ENCODE measurements at regions not wholly inside any gene's neighbourhood (a gene's known extent, or its start where the extent isn't known, plus 50 kb on each side); places are given as distances from the start of the nearest gene placed in this dataset.

DNA sequence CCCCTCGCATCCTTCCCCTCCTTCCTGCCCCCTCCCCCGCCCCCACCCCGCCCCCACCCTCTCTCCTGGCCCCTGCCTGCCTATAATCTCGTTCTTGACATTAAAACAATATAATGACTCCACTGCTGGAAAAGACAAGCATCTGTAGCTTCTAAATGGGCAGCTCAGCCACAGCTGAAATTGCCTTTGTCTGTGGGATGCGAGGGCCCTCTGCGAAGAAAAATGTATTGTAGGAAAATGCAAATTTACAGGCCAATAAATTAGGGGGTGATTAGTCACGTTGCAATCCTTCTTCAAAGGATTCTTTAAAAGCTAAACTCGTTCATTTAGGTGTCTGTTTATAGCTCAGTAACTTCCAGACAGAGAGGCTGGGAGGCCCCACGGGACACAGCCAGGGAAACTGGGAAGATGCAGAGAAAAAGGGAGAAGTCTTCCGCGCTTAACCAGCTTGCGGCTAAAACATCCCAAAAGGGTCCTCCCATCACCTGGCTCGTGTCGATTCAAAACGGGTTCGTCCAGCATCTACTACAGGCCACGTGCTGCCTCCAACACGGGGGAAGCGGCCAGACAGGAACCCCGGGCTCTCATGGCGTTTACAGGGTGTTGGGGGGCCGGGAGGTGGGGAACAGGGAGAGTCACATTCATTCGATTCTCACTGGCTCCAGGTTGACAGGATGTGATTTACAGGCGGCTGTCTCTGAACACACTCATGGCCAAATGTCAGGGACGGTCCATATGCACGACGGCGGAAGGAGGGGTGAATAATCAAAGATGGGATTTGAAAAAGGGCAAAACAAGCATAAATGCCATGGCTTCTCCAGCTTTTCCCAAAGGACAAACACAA, 100.5 kb upstream of the ZBTB40 start:
- no peak for DNase-seq (ENCODE audit: low read depth)
- in situ Hi-C loops (cut with HindIII; ENCODE audit: low pct_unique_long_range_greater_than_20kb, low sequenced_read_pairs) = no loop called here

DNA sequence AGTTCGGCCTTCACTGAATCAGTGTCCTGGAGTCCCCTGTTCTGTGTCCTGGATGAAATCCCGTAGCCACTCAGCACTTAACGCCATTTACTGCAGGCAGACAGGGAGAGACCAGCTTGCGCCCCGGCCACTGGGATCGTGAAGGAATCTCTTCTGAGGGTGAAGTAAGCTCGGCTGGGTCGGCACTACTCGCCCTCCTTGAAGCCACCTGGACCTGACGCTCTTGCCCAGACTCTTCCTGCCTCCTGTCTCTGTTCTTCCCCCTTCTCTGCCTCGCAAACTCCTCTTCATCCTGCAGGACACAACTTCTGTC, 99.9 kb upstream of the ZBTB40 start:
- in situ Hi-C loops (cut with HindIII; ENCODE audit: low pct_unique_long_range_greater_than_20kb, low sequenced_read_pairs) = no loop called here
- DNase-seq (ENCODE audit: low read depth) = no peak

DNA sequence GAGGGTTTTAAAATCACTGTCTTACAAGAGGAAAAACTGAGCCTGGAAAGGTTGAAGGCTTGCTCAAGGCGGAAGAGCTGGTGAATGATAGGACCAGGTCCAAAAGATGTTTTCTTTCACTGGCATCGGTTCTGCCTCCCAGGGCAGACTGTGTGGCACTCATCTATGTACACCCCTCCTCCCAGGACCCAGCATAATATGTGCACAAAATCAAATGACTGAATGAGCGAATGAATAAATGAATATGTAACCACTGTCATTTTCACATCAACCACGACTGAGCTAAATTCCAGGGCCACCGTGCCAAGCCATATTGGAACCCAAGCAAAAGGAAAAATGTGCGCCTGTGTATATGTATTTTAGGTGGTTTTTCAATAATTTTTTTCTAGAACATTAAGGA, 99.3 kb upstream of the ZBTB40 start:
- DNase-seq (ENCODE audit: low read depth) = no peak
- in situ Hi-C loops (cut with HindIII; ENCODE audit: low pct_unique_long_range_greater_than_20kb, low sequenced_read_pairs) = no loop called here

DNA sequence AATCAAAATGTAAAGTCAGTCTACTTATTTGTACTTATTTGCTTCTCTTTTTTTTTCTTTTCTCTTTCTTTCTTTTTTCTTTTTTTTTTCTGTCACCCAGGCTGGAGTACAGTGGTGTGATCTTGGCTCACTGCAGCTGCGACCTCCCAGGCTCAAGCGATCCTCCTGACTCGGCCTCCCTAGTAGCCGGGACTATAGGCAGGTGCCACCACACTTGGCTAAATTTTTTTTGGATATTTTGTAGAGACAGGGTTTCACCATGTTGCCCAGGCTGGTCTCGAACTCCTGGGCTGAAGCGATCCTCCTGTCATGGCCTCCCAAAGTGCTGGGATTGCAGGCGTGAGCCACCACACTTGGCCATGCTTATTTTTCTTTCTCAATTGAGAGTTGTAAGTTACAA, 98.8 kb upstream of the ZBTB40 start:
- no peak for DNase-seq (ENCODE audit: low read depth)
- in situ Hi-C loops (cut with HindIII; ENCODE audit: low pct_unique_long_range_greater_than_20kb, low sequenced_read_pairs) = no loop called here

DNA sequence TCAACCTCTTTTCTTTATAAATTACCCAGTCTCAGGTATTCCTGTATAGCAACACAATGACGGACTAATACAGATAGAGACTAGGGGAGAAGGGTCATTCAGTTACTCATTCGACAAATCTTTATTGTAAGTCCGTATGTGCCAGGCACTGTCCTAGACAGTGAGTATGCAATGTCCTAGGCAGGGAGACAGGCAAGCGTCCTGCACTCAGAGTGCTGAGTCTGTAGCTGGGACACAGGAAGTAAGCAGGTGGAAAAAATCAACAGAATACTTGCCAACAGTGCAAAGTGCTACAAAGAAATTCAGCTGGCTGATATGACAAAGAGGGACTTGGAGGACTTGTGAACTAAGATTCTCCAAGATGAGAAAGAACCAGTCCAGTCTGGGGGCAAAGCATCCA, 92.2 kb upstream of the ZBTB40 start:
- in situ Hi-C loops (cut with HindIII; ENCODE audit: low pct_unique_long_range_greater_than_20kb, low sequenced_read_pairs) = no loop called here
- DNase-seq (ENCODE audit: low read depth) = no peak

DNA sequence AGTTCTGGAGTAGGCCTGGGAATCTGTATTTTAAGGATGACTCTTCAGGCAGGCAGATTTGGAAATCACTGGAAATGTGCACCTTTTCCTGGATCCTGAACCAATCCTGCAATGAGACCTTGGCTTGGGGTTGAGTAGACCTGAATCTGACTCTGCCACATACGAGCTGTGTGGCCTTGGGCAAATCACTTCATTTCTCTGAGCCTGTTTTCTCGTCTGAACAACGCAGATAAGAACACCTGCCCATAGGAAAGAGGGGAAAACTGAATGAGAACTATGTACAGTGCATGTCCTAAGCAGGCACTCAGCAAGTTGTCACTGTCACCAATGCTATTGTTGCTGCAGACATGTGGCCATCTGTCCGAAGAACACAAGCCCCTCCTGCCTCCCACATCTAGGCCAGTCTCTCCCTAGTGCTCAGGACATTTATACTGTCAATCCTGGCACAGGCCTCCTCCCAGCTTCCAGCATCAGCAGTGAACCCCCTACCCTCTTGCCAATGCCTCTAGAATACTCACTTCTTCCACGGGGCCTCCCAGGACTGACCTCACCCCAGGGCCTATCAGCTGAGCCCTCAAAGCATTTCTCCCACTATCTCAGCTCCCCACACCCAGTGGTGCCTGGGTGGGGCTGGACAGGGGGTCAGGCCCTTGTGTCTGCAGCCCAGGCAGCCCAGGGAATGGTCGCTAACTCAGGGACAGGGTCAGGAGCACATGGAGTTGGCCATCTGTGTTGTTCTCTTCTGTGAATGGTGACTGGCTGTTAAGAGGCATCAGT, 88.8 kb upstream of the ZBTB40 start:
- in situ Hi-C loops (cut with HindIII; ENCODE audit: low pct_unique_long_range_greater_than_20kb, low sequenced_read_pairs) = no loop called here
- DNase-seq (ENCODE audit: low read depth) = no peak

GRCh38 chr1:22363403-22364325, 88.0 kb upstream of the ZBTB40 start:
- no peak for DNase-seq (ENCODE audit: low read depth)

GRCh38 chr1:22364326-22364650, 87.4 kb upstream of the ZBTB40 start:
- DNase-seq (ENCODE audit: low read depth) = no peak
- in situ Hi-C loops (cut with HindIII; ENCODE audit: low pct_unique_long_range_greater_than_20kb, low sequenced_read_pairs) = no loop called here

More at GRCh38 chr1:22363403-22364325, 88.0 kb upstream of the ZBTB40 start:
- in situ Hi-C loops (cut with HindIII; ENCODE audit: low pct_unique_long_range_greater_than_20kb, low sequenced_read_pairs) = no loop called here

DNA sequence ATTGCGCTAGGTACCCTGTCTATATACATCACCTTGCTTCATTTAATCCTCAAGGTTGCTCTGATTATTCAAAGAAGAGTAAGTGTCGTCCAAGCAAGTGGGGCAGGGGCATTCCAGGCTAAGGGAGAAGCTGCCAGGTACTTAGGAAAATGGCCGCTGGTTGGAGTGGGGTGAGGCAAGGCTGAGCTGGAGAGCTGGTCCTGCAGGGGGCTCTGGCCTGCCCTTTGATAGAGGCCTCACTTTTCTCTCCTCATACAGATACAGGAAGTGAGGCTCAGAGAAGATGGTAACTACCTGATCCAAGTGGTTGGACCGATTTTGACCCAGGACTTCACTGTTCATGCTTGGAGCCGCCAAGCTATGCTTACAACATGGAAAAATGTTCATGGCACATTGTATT, 86.9 kb upstream of the ZBTB40 start:
- DNase-seq (ENCODE audit: low read depth) = no peak
- in situ Hi-C loops (cut with HindIII; ENCODE audit: low pct_unique_long_range_greater_than_20kb, low sequenced_read_pairs) = no loop called here

GRCh38 chr1:22365331-22366295, 86.0 kb upstream of the ZBTB40 start:
- peak; percentile 22 for DNase-seq (ENCODE audit: low read depth)
- in situ Hi-C loops (cut with HindIII; ENCODE audit: low pct_unique_long_range_greater_than_20kb, low sequenced_read_pairs) = no loop called here

GRCh38 chr1:22366346-22366745, 85.3 kb upstream of the ZBTB40 start:
- no peak for DNase-seq (ENCODE audit: low read depth)
- in situ Hi-C loops (cut with HindIII; ENCODE audit: low pct_unique_long_range_greater_than_20kb, low sequenced_read_pairs) = no loop called here

DNA sequence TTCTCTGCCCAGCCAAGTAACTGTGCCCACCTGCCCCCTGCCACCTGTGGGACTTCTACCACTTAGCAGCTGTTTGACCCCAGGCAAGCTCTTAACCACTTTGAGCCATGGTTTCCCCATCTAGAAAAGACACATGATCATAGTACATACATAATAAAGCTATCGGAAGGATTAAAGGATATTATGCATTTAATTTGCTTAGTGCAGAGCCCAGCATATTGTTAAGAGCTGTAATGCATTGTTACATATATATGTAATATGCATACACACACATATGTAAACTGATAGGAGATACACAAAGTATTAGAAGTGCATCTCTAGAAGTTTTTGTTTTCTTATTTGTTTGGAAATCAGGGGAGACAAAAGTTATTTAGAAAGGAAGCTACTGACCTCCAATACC, 83.5 kb upstream of the ZBTB40 start:
- in situ Hi-C loops (cut with HindIII; ENCODE audit: low pct_unique_long_range_greater_than_20kb, low sequenced_read_pairs) = no loop called here
- no peak for DNase-seq (ENCODE audit: low read depth)

DNA sequence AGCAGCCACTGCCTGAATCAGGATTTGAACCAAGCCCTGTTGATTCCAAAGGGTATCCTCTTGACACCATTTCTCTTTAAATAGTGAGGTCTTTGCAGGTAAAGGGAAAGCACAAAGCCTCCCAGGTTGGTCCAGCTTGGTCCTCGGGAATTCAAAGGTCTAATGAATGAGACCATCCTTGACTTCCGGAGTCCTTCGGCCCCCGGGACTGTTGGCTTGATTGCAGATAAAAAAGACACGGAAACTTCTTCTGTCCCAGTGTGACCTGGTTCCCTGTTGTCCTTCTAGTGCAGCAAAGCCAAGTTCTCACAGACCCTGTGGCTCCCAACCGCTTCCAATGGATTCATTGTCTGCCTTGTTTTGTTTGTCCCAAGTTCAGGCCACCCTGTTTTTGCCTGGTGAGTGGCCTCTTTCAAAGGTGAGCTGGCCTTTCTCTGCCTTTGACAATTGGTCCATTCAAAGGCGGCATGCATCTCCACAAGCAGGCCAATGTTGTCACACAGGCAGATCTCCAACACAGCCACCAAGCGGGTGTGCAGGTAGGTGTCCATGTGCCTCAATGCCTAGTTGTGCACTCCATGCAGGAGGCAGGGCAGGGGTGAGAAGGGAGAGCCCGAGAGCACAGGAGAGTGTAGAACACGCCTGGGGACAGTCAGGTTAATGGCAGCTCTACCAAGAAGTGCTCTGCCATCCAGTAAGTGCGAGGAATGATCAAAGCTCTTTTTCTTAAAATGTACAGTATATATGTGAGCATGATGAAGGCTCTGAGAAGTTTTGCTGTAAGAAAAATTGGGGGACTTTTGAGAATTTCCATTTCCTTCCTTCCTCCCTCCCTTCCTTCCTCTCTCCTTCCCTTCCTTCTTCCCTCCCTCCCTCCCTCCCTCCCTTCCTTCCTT, 82.1 kb upstream of the ZBTB40 start:
- DNase-seq (ENCODE audit: low read depth) = no peak
- in situ Hi-C loops (cut with HindIII; ENCODE audit: low pct_unique_long_range_greater_than_20kb, low sequenced_read_pairs) = no loop called here

- in situ Hi-C loops (cut with HindIII; ENCODE audit: low pct_unique_long_range_greater_than_20kb, low sequenced_read_pairs) = no loop called here
- no peak for DNase-seq (ENCODE audit: low read depth)
Observed at GRCh38 chr1:22370190-22370498, 81.5 kb upstream of the ZBTB40 start.

DNA sequence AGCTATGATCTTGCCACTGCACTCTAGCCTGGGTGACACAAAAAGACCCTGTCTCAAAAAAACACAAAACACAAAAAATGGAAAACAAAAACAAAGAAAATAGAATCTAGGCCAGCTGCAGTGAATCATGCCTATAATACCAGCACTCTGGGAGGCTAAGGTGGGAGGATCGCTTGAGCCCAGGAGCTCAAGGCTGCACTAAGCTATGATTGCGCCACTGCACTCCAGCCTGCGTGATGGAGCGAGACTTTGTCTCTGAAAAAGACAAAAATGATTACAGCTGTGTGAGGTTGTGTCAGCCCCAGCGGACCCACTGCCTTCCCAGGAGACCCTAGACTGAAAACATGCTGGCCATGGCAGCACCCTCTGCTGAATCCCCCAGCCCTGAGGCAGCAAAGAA, 80.2 kb upstream of the ZBTB40 start:
- no peak for DNase-seq (ENCODE audit: low read depth)
- in situ Hi-C loops (cut with HindIII; ENCODE audit: low pct_unique_long_range_greater_than_20kb, low sequenced_read_pairs) = no loop called here

- DNase-seq (ENCODE audit: low read depth) = no peak
- in situ Hi-C loops (cut with HindIII; ENCODE audit: low pct_unique_long_range_greater_than_20kb, low sequenced_read_pairs) = no loop called here
Observed at GRCh38 chr1:22373252-22373651, 78.4 kb upstream of the ZBTB40 start.

DNA sequence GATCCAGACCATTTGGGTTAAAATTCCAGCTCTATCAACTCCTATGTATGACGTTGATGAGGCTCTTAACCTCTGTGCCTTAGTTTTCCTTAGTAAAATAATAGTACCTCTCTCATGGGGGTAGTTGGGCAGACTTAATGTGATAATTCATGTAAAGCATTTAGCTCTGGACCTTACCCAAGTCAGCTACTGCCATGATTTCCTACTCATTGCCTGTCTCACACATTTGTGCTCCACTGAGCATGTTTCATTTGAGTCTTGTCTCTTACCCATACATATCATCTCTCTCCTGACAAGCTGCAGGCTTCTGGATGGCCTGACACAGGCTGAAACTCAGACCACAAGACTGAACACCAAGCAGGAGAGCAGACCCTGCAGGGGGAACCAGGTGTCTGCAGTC, 77.7 kb upstream of the ZBTB40 start:
- DNase-seq (ENCODE audit: low read depth) = no peak
- in situ Hi-C loops (cut with HindIII; ENCODE audit: low pct_unique_long_range_greater_than_20kb, low sequenced_read_pairs) = no loop called here
